ENCODE measurements at regions not wholly inside any gene's neighbourhood (a gene's known extent, or its start where the extent isn't known, plus 50 kb on each side); places are given as distances from the start of the nearest gene placed in this dataset.

- no peak for DNase-seq
Measured at GRCh38 chr13:22141716-22142115, 470.8 kb downstream of the FGF9 start.

- no peak for DNase-seq
Measured at GRCh38 chr13:22143671-22144070, 472.8 kb downstream of the FGF9 start.

GRCh38 chr13:22144806-22145205 is 473.9 kb downstream of the FGF9 start:
- no peak for DNase-seq

GRCh38 chr13:22148187-22148586 is 477.3 kb downstream of the FGF9 start:
- DNase-seq = no peak

GRCh38 chr13:22152751-22153150 is 481.9 kb downstream of the FGF9 start:
- no peak for DNase-seq

GRCh38 chr13:22154041-22154440 is 483.2 kb downstream of the FGF9 start:
- DNase-seq = no peak

GRCh38 chr13:22161871-22162270 is 491.0 kb downstream of the FGF9 start:
- DNase-seq = no peak

- no peak for DNase-seq
Measured at GRCh38 chr13:22162889-22163288, 492.0 kb downstream of the FGF9 start.

- DNase-seq = no peak
Measured at GRCh38 chr13:22168437-22169190, 497.7 kb downstream of the FGF9 start.

- no peak for DNase-seq
Measured at GRCh38 chr13:22169473-22169872, 498.6 kb downstream of the FGF9 start.

GRCh38 chr13:22173610-22174009 is 502.7 kb downstream of the FGF9 start:
- no peak for DNase-seq

GRCh38 chr13:22175241-22175640 is 504.4 kb downstream of the FGF9 start:
- no peak for DNase-seq

- DNase-seq = no peak
Measured at GRCh38 chr13:22175815-22176214, 504.9 kb downstream of the FGF9 start.

- no peak for DNase-seq
Measured at GRCh38 chr13:22176968-22177520, 506.2 kb downstream of the FGF9 start.

- no peak for DNase-seq
Measured at GRCh38 chr13:22178878-22179277, 508.0 kb downstream of the FGF9 start.

- DNase-seq = no peak
Measured at GRCh38 chr13:22187329-22187728, 516.5 kb downstream of the FGF9 start.

GRCh38 chr13:22189176-22190048 is 518.5 kb downstream of the FGF9 start:
- no peak for DNase-seq

- no peak for DNase-seq
Measured at GRCh38 chr13:22193070-22193469, 522.2 kb downstream of the FGF9 start.

- no peak for DNase-seq
Measured at GRCh38 chr13:22194106-22194805, 523.4 kb downstream of the FGF9 start.

- no peak for DNase-seq
Measured at GRCh38 chr13:22195726-22196125, 524.9 kb downstream of the FGF9 start.

- DNase-seq = no peak
Measured at GRCh38 chr13:22196777-22197176, 525.9 kb downstream of the FGF9 start.

GRCh38 chr13:22198001-22198400 is 527.1 kb downstream of the FGF9 start:
- no peak for DNase-seq

- no peak for DNase-seq
Measured at GRCh38 chr13:22198641-22199217, 527.9 kb downstream of the FGF9 start.

Data from effector CD8-positive, alpha-beta T cell (primary cell).